Vagina (tissue), 2 donors: ENCODE measurements at regions not wholly inside any gene's neighbourhood (a gene's known extent, or its start where the extent isn't known, plus 50 kb on each side); places are given as distances from the start of the nearest gene placed in this dataset.

Experiments
- DNase-seq, 2 donors: peaks; one replicate each; pipeline ENCODE4 v3.0.0-alpha.2; 2017; ENCODE audit errors: extremely low spot score in 2 of 2
- H3K27ac ChIP-seq: fragments of 200-600 bp; sonication (generic); one replicate; pipeline ENCODE4 v1.5.1; 2019
- H3K27me3 ChIP-seq: fragments of 200-600 bp; sonication (generic); one replicate; pipeline ENCODE4 v1.5.1; 2019
- H3K36me3 ChIP-seq, 2 donors: fragments of 200-600 bp; sonication (generic); one replicate each; pipeline ENCODE4 v1.5.1; 2017 to 2019
- H3K4me1 ChIP-seq: fragments of 200-600 bp; sonication (generic); one replicate; pipeline ENCODE4 v1.5.1; 2019
- H3K4me3 ChIP-seq, 2 donors: fragments of 200-600 bp; sonication (generic); 1 replicate in 1 of 2; 2 replicates in 1 of 2; pipeline ENCODE4 v1.5.1; 2016 to 2019
- H3K9me3 ChIP-seq: fragments of 200-600 bp; sonication (generic); one replicate; pipeline ENCODE4 v1.5.1; 2019
- POLR2A ChIP-seq, 2 donors: fragments of 450-650 bp; IDR thresholded peaks; one replicate each; pipeline ENCODE4 v1.6.1; 2017; ENCODE audit warnings: antibody characterized with exemption in 2 of 2, mild to moderate bottlenecking in 2 of 2, moderate library complexity in 2 of 2
- POLR2AphosphoS5 ChIP-seq, 2 donors: sonication (generic); formaldehyde crosslinking; IDR thresholded peaks; one replicate each; pipeline ENCODE4 v1.9.0; 2017; ENCODE audit warnings: antibody characterized with exemption in 2 of 2, mild to moderate bottlenecking in 2 of 2, low read depth in 1 of 2; ENCODE audit not compliant: insufficient read depth in 1 of 2
- intact Hi-C: fragments of 100-400 bp; cut with DNase I; formaldehyde crosslinking; loops from one replicate; pipeline ENCODE4 v1.15.1; 2023
- TF ChIP-seq, protein P1 (sequence below), 3 experiments: fragments of 450-650 bp in 2 of 3; fragments of 200-600 bp in 1 of 3; sonication (generic) in 1 of 3; IDR thresholded peaks; one replicate each; pipeline ENCODE4 v1.5.1; 2017 to 2019; ENCODE audit warnings: antibody characterized with exemption in 3 of 3, mild to moderate bottlenecking in 2 of 3, moderate library complexity in 2 of 3

DNA sequence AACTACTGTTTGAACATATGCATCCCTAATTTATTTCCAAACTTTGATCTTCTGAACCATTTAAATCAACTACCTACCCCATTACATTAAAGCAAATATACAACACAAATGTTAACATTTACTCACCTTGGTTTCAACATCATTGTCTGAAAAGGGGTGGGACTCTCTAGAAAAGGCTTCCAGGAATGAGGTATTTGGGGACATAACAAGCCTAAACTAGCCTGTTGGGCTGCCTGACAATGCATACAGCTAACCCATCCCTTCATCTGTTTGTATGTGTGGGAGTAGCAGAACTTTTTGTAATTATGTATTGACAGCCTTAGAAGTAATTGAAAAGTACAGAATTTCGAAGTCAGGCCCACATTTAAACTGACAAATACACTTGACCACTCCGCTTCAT, 2225.9 kb upstream of the C9orf72 start:
- no peak overlapping the region for H3K27ac ChIP-seq
- H3K4me1 ChIP-seq: no peaks in the 10 kb centered on the region
- H3K27me3 ChIP-seq: no peaks in the 10 kb centered on the region
- no peaks in the 10 kb centered on the region for H3K9me3 ChIP-seq
- H3K36me3 ChIP-seq: no peaks in the 10 kb centered on the region
- intact Hi-C loops: no loop called here
- TF ChIP-seq POLR2A (IDR thresholded peaks at IDR 0.05): no peak
- TF ChIP-seq POLR2AphosphoS5 (IDR thresholded peaks at IDR 0.05; ENCODE audit: insufficient read depth in 1 of 2, low read depth in 1 of 2): no peak
- TF ChIP-seq, protein P1, sequence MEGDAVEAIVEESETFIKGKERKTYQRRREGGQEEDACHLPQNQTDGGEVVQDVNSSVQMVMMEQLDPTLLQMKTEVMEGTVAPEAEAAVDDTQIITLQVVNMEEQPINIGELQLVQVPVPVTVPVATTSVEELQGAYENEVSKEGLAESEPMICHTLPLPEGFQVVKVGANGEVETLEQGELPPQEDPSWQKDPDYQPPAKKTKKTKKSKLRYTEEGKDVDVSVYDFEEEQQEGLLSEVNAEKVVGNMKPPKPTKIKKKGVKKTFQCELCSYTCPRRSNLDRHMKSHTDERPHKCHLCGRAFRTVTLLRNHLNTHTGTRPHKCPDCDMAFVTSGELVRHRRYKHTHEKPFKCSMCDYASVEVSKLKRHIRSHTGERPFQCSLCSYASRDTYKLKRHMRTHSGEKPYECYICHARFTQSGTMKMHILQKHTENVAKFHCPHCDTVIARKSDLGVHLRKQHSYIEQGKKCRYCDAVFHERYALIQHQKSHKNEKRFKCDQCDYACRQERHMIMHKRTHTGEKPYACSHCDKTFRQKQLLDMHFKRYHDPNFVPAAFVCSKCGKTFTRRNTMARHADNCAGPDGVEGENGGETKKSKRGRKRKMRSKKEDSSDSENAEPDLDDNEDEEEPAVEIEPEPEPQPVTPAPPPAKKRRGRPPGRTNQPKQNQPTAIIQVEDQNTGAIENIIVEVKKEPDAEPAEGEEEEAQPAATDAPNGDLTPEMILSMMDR (IDR thresholded peaks at IDR 0.05): no peak
- no peak for DNase-seq
- no peak overlapping the region for H3K4me3 ChIP-seq

DNA sequence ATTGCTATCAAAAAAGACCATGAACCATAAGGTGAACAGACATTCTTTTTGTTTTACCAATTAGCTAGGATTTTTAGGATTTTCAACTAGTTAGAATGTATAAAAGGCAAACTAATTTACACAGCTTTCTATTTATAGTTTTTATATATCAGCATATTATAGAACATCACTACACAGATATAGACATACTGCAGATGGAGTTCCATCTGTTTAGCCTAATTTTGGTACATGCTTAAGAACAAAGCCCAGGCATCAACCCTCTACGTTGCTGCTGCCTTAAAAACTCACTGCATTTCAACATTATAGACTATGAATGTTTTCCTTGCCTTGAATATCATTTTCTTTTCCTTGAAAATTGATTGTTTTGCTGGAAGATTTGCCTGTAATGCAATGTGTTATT, 2227.5 kb upstream of the C9orf72 start:
- no peak for DNase-seq
- no peak overlapping the region for H3K27ac ChIP-seq
- H3K27me3 ChIP-seq: no peaks in the 10 kb centered on the region
- intact Hi-C loops: no loop called here
- H3K4me3 ChIP-seq: no peak overlapping the region
- H3K4me1 ChIP-seq: no peaks in the 10 kb centered on the region
- H3K36me3 ChIP-seq: no peaks in the 10 kb centered on the region
- H3K9me3 ChIP-seq: no peaks in the 10 kb centered on the region
- TF ChIP-seq, protein P1 (IDR thresholded peaks at IDR 0.05): no peak
- TF ChIP-seq POLR2AphosphoS5 (IDR thresholded peaks at IDR 0.05; ENCODE audit: insufficient read depth in 1 of 2, low read depth in 1 of 2): no peak
- no peak for TF ChIP-seq POLR2A (IDR thresholded peaks at IDR 0.05)

DNA sequence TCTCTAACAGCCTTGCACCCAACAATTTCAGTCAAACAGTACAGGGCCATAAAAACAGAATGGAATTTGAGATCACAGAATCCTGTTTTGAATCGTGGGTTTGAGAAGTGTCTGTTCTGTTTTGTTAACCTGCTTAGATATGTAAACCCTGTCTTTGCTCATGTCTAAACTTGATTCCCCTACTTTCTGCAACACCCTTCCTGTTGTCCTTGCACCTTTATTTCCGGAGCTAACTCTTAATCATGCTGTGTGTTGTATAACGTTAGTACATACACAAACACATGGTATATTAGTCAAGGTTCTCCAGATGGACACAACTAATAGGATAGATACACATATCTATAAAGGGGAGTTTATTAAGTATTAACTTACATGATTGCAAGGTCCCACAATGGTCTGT, 2229.2 kb upstream of the C9orf72 start:
- intact Hi-C loops: no loop called here
- DNase-seq: no peak
- no peaks in the 10 kb centered on the region for H3K9me3 ChIP-seq
- no peaks in the 10 kb centered on the region for H3K4me1 ChIP-seq
- H3K27ac ChIP-seq: no peak overlapping the region
- TF ChIP-seq POLR2A (IDR thresholded peaks at IDR 0.05): no peak
- TF ChIP-seq, protein P1 (IDR thresholded peaks at IDR 0.05): no peak
- no peak for TF ChIP-seq POLR2AphosphoS5 (IDR thresholded peaks at IDR 0.05; ENCODE audit: insufficient read depth in 1 of 2, low read depth in 1 of 2)
- no peaks in the 10 kb centered on the region for H3K36me3 ChIP-seq
- H3K27me3 ChIP-seq: no peaks in the 10 kb centered on the region
- H3K4me3 ChIP-seq: no peak overlapping the region

DNA sequence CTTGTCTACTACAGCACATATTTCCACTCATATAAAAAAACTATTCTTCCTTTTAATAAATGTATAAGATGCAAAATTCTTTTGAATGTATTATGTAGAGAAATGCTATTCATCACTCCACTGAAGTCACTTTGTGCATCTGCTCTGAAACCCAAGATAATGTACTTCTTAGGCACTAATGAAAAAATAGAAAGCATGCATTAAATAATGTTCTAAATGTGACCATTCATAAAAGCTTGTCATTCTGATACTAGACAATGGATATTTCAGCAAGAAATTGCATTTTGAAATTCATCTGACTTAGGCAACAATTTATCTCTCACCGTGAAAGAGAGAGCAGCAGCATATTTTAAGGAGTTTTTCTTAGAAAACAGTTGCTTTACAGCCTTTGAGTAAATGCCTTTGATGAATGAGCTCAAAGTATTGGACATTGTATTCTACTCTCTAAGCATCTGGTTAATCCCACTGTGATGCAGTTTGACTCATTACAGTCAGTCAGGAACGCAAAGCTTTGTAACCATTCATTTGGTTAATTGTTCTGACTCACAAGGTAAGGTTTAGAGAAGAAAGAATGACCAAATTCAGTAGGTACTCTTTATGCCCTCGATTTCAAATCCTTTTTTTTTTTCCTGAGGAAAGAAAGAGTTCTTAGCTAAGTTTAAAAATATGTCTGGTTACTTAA, 2233.8 kb upstream of the C9orf72 start:
- H3K9me3 ChIP-seq: peaks cover 3% of the 10 kb centered on the region
- no peak for DNase-seq
- H3K27ac ChIP-seq: no peak overlapping the region
- H3K4me1 ChIP-seq: no peaks in the 10 kb centered on the region
- TF ChIP-seq POLR2AphosphoS5 (IDR thresholded peaks at IDR 0.05; ENCODE audit: insufficient read depth in 1 of 2, low read depth in 1 of 2): no peak
- TF ChIP-seq POLR2A (IDR thresholded peaks at IDR 0.05): no peak
- TF ChIP-seq, protein P1 (IDR thresholded peaks at IDR 0.05): no peak
- no peaks in the 10 kb centered on the region for H3K27me3 ChIP-seq
- no peaks in the 10 kb centered on the region for H3K36me3 ChIP-seq
- H3K4me3 ChIP-seq: no peak overlapping the region
- intact Hi-C loops: no loop called here

DNA sequence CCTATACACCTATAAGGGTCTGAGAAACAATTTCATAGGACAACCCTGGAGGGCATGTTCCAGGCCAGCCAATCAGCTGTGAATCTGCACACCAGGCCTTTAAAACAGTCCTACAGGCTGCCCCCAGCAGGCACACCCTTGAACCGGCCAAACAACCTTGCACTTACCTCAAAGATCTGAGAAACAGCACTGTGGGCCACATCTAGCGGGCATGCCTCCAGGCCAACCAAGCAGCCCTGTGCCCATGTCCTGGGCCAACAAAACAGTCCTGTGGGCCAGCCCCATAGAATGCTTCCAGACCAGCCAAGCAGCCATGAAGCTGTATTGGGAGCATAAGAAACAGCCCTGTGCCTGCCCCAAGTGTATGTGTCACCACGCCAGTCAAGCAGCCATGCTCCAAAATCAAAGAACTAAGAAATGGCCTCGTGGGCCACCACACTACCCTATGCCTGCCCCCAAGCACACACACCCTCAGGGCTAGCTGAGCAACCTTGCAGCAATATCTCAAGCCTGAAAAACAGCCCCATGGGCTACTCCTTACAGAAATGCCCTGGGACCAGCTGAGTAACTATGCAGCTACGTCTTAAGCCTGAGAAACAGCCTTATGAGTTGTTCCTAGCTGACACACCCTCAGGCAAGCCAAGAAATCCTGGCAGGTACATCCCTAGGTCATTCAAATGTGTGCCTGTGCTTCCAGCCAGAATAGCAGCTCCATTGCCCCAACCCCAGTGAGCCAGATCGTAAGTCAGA, 2243.8 kb upstream of the C9orf72 start:
- Histone ChIP-seq H3K4me3 (no peak overlapping the region), H3K9me3 (no peaks in the 10 kb centered on the region), H3K36me3 (no peaks in the 10 kb centered on the region), H3K27ac (no peak overlapping the region), H3K4me1 (no peaks in the 10 kb centered on the region), H3K27me3 (no peaks in the 10 kb centered on the region)
- no peak for TF ChIP-seq POLR2A (IDR thresholded peaks at IDR 0.05)
- TF ChIP-seq POLR2AphosphoS5 (IDR thresholded peaks at IDR 0.05; ENCODE audit: insufficient read depth in 1 of 2, low read depth in 1 of 2): no peak
- TF ChIP-seq, protein P1 (IDR thresholded peaks at IDR 0.05): no peak
- intact Hi-C loops: no loop called here
- no peak for DNase-seq
